GM19328 (cell line): ENCODE measurements at regions not wholly inside any gene's neighbourhood (a gene's known extent, or its start where the extent isn't known, plus 50 kb on each side); places are given as distances from the start of the nearest gene placed in this dataset.
A peak's percentile ranks its signal among the peaks of the same experiment; 100 is the strongest.
"Not testable (repeated sequence)": the region's sequence is repeated elsewhere in the genome, so short reads cannot be mapped to it uniquely, and the experiment has no call there.

Source experiments
- ATAC-seq: cut with Tn5 transposase; IDR thresholded peaks from one replicate; pipeline ENCODE4 v1.9.1; 2021; ENCODE audit warnings: mild to moderate bottlenecking, moderate library complexity; ENCODE audit not compliant: unreplicated experiment

- no peak for ATAC-seq
Observed at GRCh38 chr20:48012401-48012974, 227.2 kb upstream of the SULF2 start.

- ATAC-seq, result no peak
Observed at GRCh38 chr20:48011025-48011424, 225.7 kb upstream of the SULF2 start.

- no peak for ATAC-seq
Observed at GRCh38 chr20:48010623-48011022, 225.3 kb upstream of the SULF2 start.

GRCh38 chr20:48008850-48009515, 223.7 kb upstream of the SULF2 start:
- ATAC-seq, result no peak

GRCh38 chr20:48007351-48007750, 222.1 kb upstream of the SULF2 start:
- no peak for ATAC-seq

GRCh38 chr20:48006036-48006833, 221.0 kb upstream of the SULF2 start:
- ATAC-seq, result no peak

- no peak for ATAC-seq
Observed at GRCh38 chr20:48003021-48003420, 217.7 kb upstream of the SULF2 start.

- ATAC-seq, result peak; percentile 80
Observed at GRCh38 chr20:48002517-48002970, 217.3 kb upstream of the SULF2 start.

GRCh38 chr20:47999166-47999565, 213.9 kb upstream of the SULF2 start:
- no peak for ATAC-seq

- no peak for ATAC-seq
Observed at GRCh38 chr20:47998736-47999135, 213.5 kb upstream of the SULF2 start.

- ATAC-seq, result no peak
Observed at GRCh38 chr20:47995661-47996060, 210.4 kb upstream of the SULF2 start.

GRCh38 chr20:47993817-47994216, 208.5 kb upstream of the SULF2 start:
- ATAC-seq, result no peak

GRCh38 chr20:47993035-47993755, 207.9 kb upstream of the SULF2 start:
- no peak for ATAC-seq

- ATAC-seq, result no peak
Observed at GRCh38 chr20:47991875-47992488, 206.7 kb upstream of the SULF2 start.

GRCh38 chr20:47990507-47991150, 205.3 kb upstream of the SULF2 start:
- ATAC-seq, result no peak

GRCh38 chr20:47989957-47990356, 204.7 kb upstream of the SULF2 start:
- no peak for ATAC-seq

- ATAC-seq, result no peak
Observed at GRCh38 chr20:47988676-47989075, 203.4 kb upstream of the SULF2 start.

GRCh38 chr20:47985092-47985850, 200.0 kb upstream of the SULF2 start:
- no peak for ATAC-seq

GRCh38 chr20:47984437-47984836, 199.2 kb upstream of the SULF2 start:
- ATAC-seq, result no peak

- not testable (repeated sequence) for ATAC-seq
Observed at GRCh38 chr20:47983642-47984041, 198.4 kb upstream of the SULF2 start.
